ENCODE measurements at regions not wholly inside any gene's neighbourhood (a gene's known extent, or its start where the extent isn't known, plus 50 kb on each side); places are given as distances from the start of the nearest gene placed in this dataset.

- Mint-ChIP-seq H3K36me3 (no peaks in the 10 kb centered on the region), H3K9me3 (no peaks in the 10 kb centered on the region), H3K4me1 (ENCODE audit: unreplicated experiment) (no peaks in the 10 kb centered on the region), H3K27ac (no peak overlapping the region), H3K4me3 (no peak overlapping the region), H3K27me3 (peaks cover 46% of the 10 kb centered on the region)
- no peak for DNase-seq (ENCODE audit: extremely low spot score, unreplicated experiment)
- TF ChIP-seq CTCF (conservative IDR thresholded peaks at IDR 0.05), result no peak
Measured at GRCh38 chr20:63080411-63080810, 73.6 kb upstream of the BHLHE23 start.

- Mint-ChIP-seq H3K4me1 (ENCODE audit: unreplicated experiment) (no peaks in the 10 kb centered on the region), H3K27ac (no peak overlapping the region), H3K9me3 (no peaks in the 10 kb centered on the region), H3K27me3 (peaks cover 47% of the 10 kb centered on the region), H3K36me3 (no peaks in the 10 kb centered on the region), H3K4me3 (no peak overlapping the region)
- TF ChIP-seq CTCF (conservative IDR thresholded peaks at IDR 0.05), result no peak
- DNase-seq (ENCODE audit: extremely low spot score, unreplicated experiment), result no peak
Measured at GRCh38 chr20:63079971-63080370, 73.2 kb upstream of the BHLHE23 start.

- TF ChIP-seq CTCF (conservative IDR thresholded peaks at IDR 0.05), result no peak
- no peak for DNase-seq (ENCODE audit: extremely low spot score, unreplicated experiment)
- Mint-ChIP-seq H3K4me3 (no peak overlapping the region), H3K27ac (no peak overlapping the region), H3K9me3 (no peaks in the 10 kb centered on the region), H3K36me3 (no peaks in the 10 kb centered on the region), H3K27me3 (peaks cover 65% of the 10 kb centered on the region), H3K4me1 (ENCODE audit: unreplicated experiment) (no peaks in the 10 kb centered on the region)
Measured at GRCh38 chr20:63077705-63078104, 70.9 kb upstream of the BHLHE23 start.

GRCh38 chr20:63076421-63076820 is 69.7 kb upstream of the BHLHE23 start:
- TF ChIP-seq CTCF (conservative IDR thresholded peaks at IDR 0.05), result no peak
- Mint-ChIP-seq H3K4me1 (ENCODE audit: unreplicated experiment) (no peaks in the 10 kb centered on the region), H3K4me3 (no peak overlapping the region), H3K36me3 (no peaks in the 10 kb centered on the region), H3K9me3 (no peaks in the 10 kb centered on the region), H3K27me3 (peaks cover 63% of the 10 kb centered on the region), H3K27ac (no peak overlapping the region)
- DNase-seq (ENCODE audit: extremely low spot score, unreplicated experiment), result no peak

GRCh38 chr20:63074631-63075030 is 67.9 kb upstream of the BHLHE23 start:
- no peak overlapping the region for H3K27ac Mint-ChIP-seq
- peaks cover 73% of the 10 kb centered on the region for H3K27me3 Mint-ChIP-seq
- H3K4me3 Mint-ChIP-seq, result no peak overlapping the region
- no peaks in the 10 kb centered on the region for H3K4me1 Mint-ChIP-seq (ENCODE audit: unreplicated experiment)
- H3K9me3 Mint-ChIP-seq, result no peaks in the 10 kb centered on the region
- no peak for DNase-seq (ENCODE audit: extremely low spot score, unreplicated experiment)
- TF ChIP-seq CTCF (conservative IDR thresholded peaks at IDR 0.05), result no peak
- no peaks in the 10 kb centered on the region for H3K36me3 Mint-ChIP-seq

- no peak overlapping the region for H3K4me3 Mint-ChIP-seq
- peaks cover 76% of the 10 kb centered on the region for H3K27me3 Mint-ChIP-seq
- H3K36me3 Mint-ChIP-seq, result no peaks in the 10 kb centered on the region
- DNase-seq (ENCODE audit: extremely low spot score, unreplicated experiment), result no peak
- no peak overlapping the region for H3K27ac Mint-ChIP-seq
- no peaks in the 10 kb centered on the region for H3K9me3 Mint-ChIP-seq
- TF ChIP-seq CTCF (conservative IDR thresholded peaks at IDR 0.05), result no peak
- no peaks in the 10 kb centered on the region for H3K4me1 Mint-ChIP-seq (ENCODE audit: unreplicated experiment)
Measured at GRCh38 chr20:63074182-63074581, 67.4 kb upstream of the BHLHE23 start.
